ENCODE measurements at regions not wholly inside any gene's neighbourhood (a gene's known extent, or its start where the extent isn't known, plus 50 kb on each side); places are given as distances from the start of the nearest gene placed in this dataset.

- peak in 1 of 2 donors; percentile 29 for DNase-seq (ENCODE audit: low read depth in 1 of 2, low spot score in 1 of 2)
- no peak overlapping the region for H3K4me3 ChIP-seq
- no peak overlapping the region for H3K27ac ChIP-seq
Observed at GRCh38 chr7:41224063-41224763, 478.7 kb downstream of the INHBA start.

GRCh38 chr7:41222746-41223145 lies 480.1 kb downstream of the INHBA start:
- TF ChIP-seq, protein P1, sequence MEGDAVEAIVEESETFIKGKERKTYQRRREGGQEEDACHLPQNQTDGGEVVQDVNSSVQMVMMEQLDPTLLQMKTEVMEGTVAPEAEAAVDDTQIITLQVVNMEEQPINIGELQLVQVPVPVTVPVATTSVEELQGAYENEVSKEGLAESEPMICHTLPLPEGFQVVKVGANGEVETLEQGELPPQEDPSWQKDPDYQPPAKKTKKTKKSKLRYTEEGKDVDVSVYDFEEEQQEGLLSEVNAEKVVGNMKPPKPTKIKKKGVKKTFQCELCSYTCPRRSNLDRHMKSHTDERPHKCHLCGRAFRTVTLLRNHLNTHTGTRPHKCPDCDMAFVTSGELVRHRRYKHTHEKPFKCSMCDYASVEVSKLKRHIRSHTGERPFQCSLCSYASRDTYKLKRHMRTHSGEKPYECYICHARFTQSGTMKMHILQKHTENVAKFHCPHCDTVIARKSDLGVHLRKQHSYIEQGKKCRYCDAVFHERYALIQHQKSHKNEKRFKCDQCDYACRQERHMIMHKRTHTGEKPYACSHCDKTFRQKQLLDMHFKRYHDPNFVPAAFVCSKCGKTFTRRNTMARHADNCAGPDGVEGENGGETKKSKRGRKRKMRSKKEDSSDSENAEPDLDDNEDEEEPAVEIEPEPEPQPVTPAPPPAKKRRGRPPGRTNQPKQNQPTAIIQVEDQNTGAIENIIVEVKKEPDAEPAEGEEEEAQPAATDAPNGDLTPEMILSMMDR (IDR thresholded peaks at IDR 0.05; ENCODE audit: low read depth, low read length), result no peak
- DNase-seq (ENCODE audit: low read depth in 1 of 2, low spot score in 1 of 2), result peak in 1 of 2 donors; percentile 42

More at GRCh38 chr7:41224063-41224763, 478.7 kb downstream of the INHBA start:
- Histone ChIP-seq H3K27me3 (peaks cover 22% of the 10 kb centered on the region), H3K9me3 (ENCODE audit: low read depth) (no peaks in the 10 kb centered on the region), H3K36me3 (no peaks in the 10 kb centered on the region), H3K4me1 (ENCODE audit: low read depth) (no peaks in the 10 kb centered on the region)
- TF ChIP-seq, protein P1 (IDR thresholded peaks at IDR 0.05; ENCODE audit: low read depth, low read length), result no peak

GRCh38 chr7:41220266-41220665 lies 482.6 kb downstream of the INHBA start:
- Histone ChIP-seq H3K4me1 (ENCODE audit: low read depth) (no peaks in the 10 kb centered on the region), H3K9me3 (ENCODE audit: low read depth) (no peaks in the 10 kb centered on the region), H3K27me3 (peaks cover 32% of the 10 kb centered on the region), H3K4me3 (no peak overlapping the region), H3K36me3 (no peaks in the 10 kb centered on the region), H3K27ac (no peak overlapping the region)
- DNase-seq (ENCODE audit: low read depth in 1 of 2, low spot score in 1 of 2), result no peak
- TF ChIP-seq, protein P1 (IDR thresholded peaks at IDR 0.05; ENCODE audit: low read depth, low read length), result no peak

More at GRCh38 chr7:41222746-41223145, 480.1 kb downstream of the INHBA start:
- no peaks in the 10 kb centered on the region for H3K4me1 ChIP-seq (ENCODE audit: low read depth)
- no peak overlapping the region for H3K27ac ChIP-seq
- no peaks in the 10 kb centered on the region for H3K36me3 ChIP-seq
- H3K9me3 ChIP-seq (ENCODE audit: low read depth), result no peaks in the 10 kb centered on the region
- no peak overlapping the region for H3K4me3 ChIP-seq
- H3K27me3 ChIP-seq, result peaks cover 31% of the 10 kb centered on the region

GRCh38 chr7:41219276-41219675 lies 483.6 kb downstream of the INHBA start:
- H3K36me3 ChIP-seq, result no peaks in the 10 kb centered on the region
- no peak overlapping the region for H3K27ac ChIP-seq
- TF ChIP-seq, protein P1 (IDR thresholded peaks at IDR 0.05; ENCODE audit: low read depth, low read length), result no peak
- no peak overlapping the region for H3K4me3 ChIP-seq
- peak in 1 of 2 donors; percentile 41 for DNase-seq (ENCODE audit: low read depth in 1 of 2, low spot score in 1 of 2)
- peaks cover 32% of the 10 kb centered on the region for H3K27me3 ChIP-seq
- no peaks in the 10 kb centered on the region for H3K9me3 ChIP-seq (ENCODE audit: low read depth)
- no peaks in the 10 kb centered on the region for H3K4me1 ChIP-seq (ENCODE audit: low read depth)

DNA sequence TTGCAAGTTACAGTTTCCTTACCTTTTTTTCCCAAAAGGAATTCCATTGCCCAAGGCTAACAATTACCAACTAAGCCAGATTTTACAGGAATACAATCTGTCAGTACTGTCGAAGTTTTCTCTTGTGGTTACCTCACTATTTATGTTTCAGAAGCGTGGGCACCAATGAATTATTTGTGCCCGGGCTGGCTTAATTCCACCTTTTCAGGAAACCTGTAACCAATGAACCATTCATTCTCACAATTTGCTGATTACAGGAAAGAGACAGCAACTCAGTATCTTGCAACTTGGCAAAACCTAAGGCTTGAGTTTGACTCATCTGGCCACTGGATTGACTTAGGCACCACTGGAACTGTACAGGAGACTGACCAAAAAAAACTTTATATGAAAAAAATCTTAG lies 485.6 kb downstream of the INHBA start:
- no peak overlapping the region for H3K27ac ChIP-seq
- H3K4me3 ChIP-seq, result no peak overlapping the region
- H3K9me3 ChIP-seq (ENCODE audit: low read depth), result no peaks in the 10 kb centered on the region
- no peaks in the 10 kb centered on the region for H3K4me1 ChIP-seq (ENCODE audit: low read depth)
- no peaks in the 10 kb centered on the region for H3K36me3 ChIP-seq
- peaks cover 32% of the 10 kb centered on the region for H3K27me3 ChIP-seq
- TF ChIP-seq, protein P1 (IDR thresholded peaks at IDR 0.05; ENCODE audit: low read depth, low read length), result no peak
- no peak for DNase-seq (ENCODE audit: low read depth in 1 of 2, low spot score in 1 of 2)
